H9 (cell line): ENCODE measurements at regions not wholly inside any gene's neighbourhood (a gene's known extent, or its start where the extent isn't known, plus 50 kb on each side); places are given as distances from the start of the nearest gene placed in this dataset.

ENCODE experiments used
- DNase-seq: peaks from one replicate; pipeline ENCODE4 v3.0.0-alpha.2; 2017
- H2AFZ ChIP-seq: one replicate; pipeline ENCODE4 v1.6.1; 2013; ENCODE audit warnings: mild to moderate bottlenecking, low read length, control low read depth, moderate library complexity
- H2AK5ac ChIP-seq: 2 replicates; pipeline ENCODE4 v1.6.1; 2013; ENCODE audit warnings: low read length, control low read depth, mixed read lengths; ENCODE audit not compliant: insufficient read length
- H2BK120ac ChIP-seq: one replicate; pipeline ENCODE4 v1.6.1; 2013; ENCODE audit warnings: low read depth, mild to moderate bottlenecking, low read length, control low read depth, inconsistent platforms; ENCODE audit not compliant: poor library complexity, severe bottlenecking
- H2BK12ac ChIP-seq: 2 replicates; pipeline ENCODE4 v1.6.1; 2013; ENCODE audit warnings: low read length, control low read depth, mixed read lengths, low read depth; ENCODE audit not compliant: insufficient read length
- H2BK15ac ChIP-seq: 2 replicates; pipeline ENCODE4 v1.6.1; 2013; ENCODE audit warnings: low read depth, low read length, control low read depth
- H2BK20ac ChIP-seq: one replicate; pipeline ENCODE4 v1.6.1; 2013; ENCODE audit warnings: low read depth, mild to moderate bottlenecking, low read length, control low read depth, inconsistent platforms; ENCODE audit not compliant: poor library complexity, severe bottlenecking
- H2BK5ac ChIP-seq: 2 replicates; pipeline ENCODE4 v1.6.1; 2013; ENCODE audit warnings: low read length, control low read depth, mixed read lengths; ENCODE audit not compliant: insufficient read length
- H3K14ac ChIP-seq: 2 replicates; pipeline ENCODE4 v1.6.1; 2013; ENCODE audit warnings: low read length, control low read depth; ENCODE audit not compliant: insufficient read depth
- H3K18ac ChIP-seq: 2 replicates; pipeline ENCODE4 v1.6.1; 2013; ENCODE audit warnings: low read depth, mild to moderate bottlenecking, mixed read lengths, low read length, control low read depth; ENCODE audit not compliant: insufficient read length
- H3K23ac ChIP-seq: 2 replicates; pipeline ENCODE4 v1.6.1; 2013; ENCODE audit warnings: low read length, control low read depth, mixed read lengths, low read depth; ENCODE audit not compliant: insufficient read length
- H3K23me2 ChIP-seq: 2 replicates; pipeline ENCODE4 v1.6.1; 2013; ENCODE audit warnings: low read depth, mild to moderate bottlenecking, mixed read lengths, low read length, control low read depth; ENCODE audit not compliant: insufficient read length, poor library complexity, severe bottlenecking
- H3K27ac ChIP-seq: 2 replicates; pipeline ENCODE4 v1.5.1; 2013; ENCODE audit warnings: low read length, control low read depth, mixed read lengths, low read depth; ENCODE audit not compliant: insufficient read length
- H3K27me3 ChIP-seq: 2 replicates; pipeline ENCODE4 v1.6.1; 2013; ENCODE audit warnings: low read length, control low read depth, inconsistent platforms; ENCODE audit not compliant: insufficient read depth
- H3K4ac ChIP-seq: 2 replicates; pipeline ENCODE4 v1.6.1; 2013; ENCODE audit warnings: low read depth, mild to moderate bottlenecking, control low read depth, inconsistent platforms, low read length, moderate library complexity
- H3K4me1 ChIP-seq: 2 replicates; pipeline ENCODE4 v1.6.1; 2013; ENCODE audit warnings: low read length, control low read depth, inconsistent platforms; ENCODE audit not compliant: insufficient read depth
- H3K4me2 ChIP-seq: 2 replicates; pipeline ENCODE4 v1.6.1; 2013; ENCODE audit warnings: low read length, control low read depth, mixed read lengths; ENCODE audit not compliant: insufficient read length, insufficient read depth
- H3K56ac ChIP-seq: 2 replicates; pipeline ENCODE4 v1.6.1; 2013; ENCODE audit warnings: low read depth, mild to moderate bottlenecking, mixed read lengths, low read length, control low read depth; ENCODE audit not compliant: insufficient read length
- H3K79me1 ChIP-seq: 2 replicates; pipeline ENCODE4 v1.6.1; 2013; ENCODE audit warnings: low read depth, mild to moderate bottlenecking, moderate library complexity, low read length, control low read depth, inconsistent platforms; ENCODE audit not compliant: insufficient read depth, poor library complexity, severe bottlenecking
- H3K79me2 ChIP-seq: 2 replicates; pipeline ENCODE4 v1.6.1; 2013; ENCODE audit warnings: low read length, control low read depth, inconsistent platforms; ENCODE audit not compliant: insufficient read depth
- H3K9ac ChIP-seq: 2 replicates; pipeline ENCODE4 v1.6.1; 2013; ENCODE audit warnings: low read length, control low read depth, mixed read lengths; ENCODE audit not compliant: insufficient read length; ENCODE audit errors: extremely low read depth
- H3K9me3 ChIP-seq: one replicate; pipeline ENCODE4 v1.6.1; 2013; ENCODE audit warnings: low read depth, low read length, inconsistent platforms; ENCODE audit not compliant: control insufficient read depth
- H3T11ph ChIP-seq: one replicate; pipeline ENCODE4 v1.6.1; 2013; ENCODE audit warnings: mild to moderate bottlenecking, low read length, control low read depth, inconsistent platforms
- H4K20me1 ChIP-seq: one replicate; pipeline ENCODE4 v1.6.1; 2013; ENCODE audit not compliant: control insufficient read depth, insufficient read length, insufficient read depth
- H4K5ac ChIP-seq: 2 replicates; pipeline ENCODE4 v1.6.1; 2013; ENCODE audit warnings: low read depth, mild to moderate bottlenecking, mixed read lengths, low read length, control low read depth; ENCODE audit not compliant: insufficient read length
- H4K8ac ChIP-seq: replicated peaks from 2 replicates; pipeline ENCODE4 v1.6.1; 2013; ENCODE audit warnings: low read length, control low read depth, mixed read lengths, low read depth; ENCODE audit not compliant: insufficient read length
- H4K91ac ChIP-seq: 2 replicates; pipeline ENCODE4 v1.6.1; 2013; ENCODE audit warnings: low read depth, mild to moderate bottlenecking, moderate library complexity, mixed read lengths, low read length, control low read depth; ENCODE audit not compliant: insufficient read length
- H3K27ac Mint-ChIP-seq, 3 experiments: 2 replicates in 2 of 3; 3 replicates in 1 of 3; pipeline ENCODE4 v1.8.0; 2020 to 2021; ENCODE audit warnings: mixed read lengths in 3 of 3, mild to moderate bottlenecking in 1 of 3, moderate library complexity in 1 of 3
- H3K27me3 Mint-ChIP-seq: 2 replicates; pipeline ENCODE4 v1.8.0; 2021; ENCODE audit warnings: low read depth, mild to moderate bottlenecking, moderate library complexity, mixed read lengths
- H3K36me3 Mint-ChIP-seq, 3 experiments: 2 replicates in 2 of 3; 3 replicates in 1 of 3; pipeline ENCODE4 v1.8.0; 2020 to 2021; ENCODE audit warnings: low read depth in 3 of 3, mixed read lengths in 3 of 3; ENCODE audit not compliant: insufficient read depth in 1 of 3
- H3K4me1 Mint-ChIP-seq, 2 experiments: 2 replicates each; pipeline ENCODE4 v1.8.0; 2020; ENCODE audit warnings: mixed read lengths in 2 of 2
- H3K4me3 Mint-ChIP-seq, 2 experiments: 2 replicates in 1 of 2; 3 replicates in 1 of 2; pipeline ENCODE4 v1.8.0; 2020 to 2021; ENCODE audit warnings: mild to moderate bottlenecking in 2 of 2, mixed read lengths in 2 of 2, moderate library complexity in 1 of 2
- H3K9me3 Mint-ChIP-seq, 2 experiments: 2 replicates in 1 of 2; 3 replicates in 1 of 2; pipeline ENCODE4 v1.8.0; 2020; ENCODE audit warnings: mild to moderate bottlenecking in 2 of 2, mixed read lengths in 2 of 2, moderate library complexity in 1 of 2
- CTCF ChIP-seq: fragments of 200-600 bp; sonication (generic); conservative IDR thresholded peaks from 3 replicates; pipeline ENCODE4 v1.8.0; 2021; ENCODE audit warnings: antibody characterized with exemption, mild to moderate bottlenecking
- WGBS: extraction: QIAGEN DNeasy Blood & Tissue Kit; methylation state at CpG from one replicate; pipeline ENCODE4 v1.1.7; 2013; ENCODE audit warnings: missing lambda C conversion rate, low lambda C conversion rate, mixed read lengths; ENCODE audit not compliant: insufficient read length; ENCODE audit errors: extremely low coverage; 5-methylcytosine and 5-hydroxymethylcytosine counted together

DNA sequence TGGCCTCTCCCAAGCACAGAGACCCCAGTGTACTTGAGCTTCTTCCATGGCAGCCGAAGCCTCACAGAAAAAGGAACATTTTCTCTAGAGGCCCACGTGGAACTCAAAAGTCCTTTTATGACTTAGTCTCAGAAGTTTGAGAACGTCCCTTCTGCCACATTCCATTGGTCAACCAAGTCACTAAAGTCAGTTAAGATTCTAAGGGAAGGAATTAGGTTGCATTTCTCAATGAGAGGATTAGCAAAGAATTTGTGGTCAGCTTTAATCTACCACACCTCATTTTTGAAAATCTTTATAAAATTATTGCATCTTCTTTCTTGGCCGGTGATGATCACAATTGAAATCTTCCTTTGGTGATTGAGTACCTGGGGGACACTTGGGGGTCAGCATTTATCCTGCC lies 279.9 kb upstream of the TBX3 start:
- Mint-ChIP-seq H3K27ac (no peak overlapping the region), H3K9me3 (no peaks in the 10 kb centered on the region), H3K36me3 (no peaks in the 10 kb centered on the region), H3K27me3 (no peaks in the 10 kb centered on the region; the same call in none of the 2 replicates), H3K4me3 (no peak overlapping the region), H3K4me1 (peaks cover 0 to 3% of the 10 kb centered on the region in 2 experiments; a peak in 1 of 4 replicates)
- Histone ChIP-seq H3K79me2 (no peaks in the 10 kb centered on the region), H3K4ac (no peak overlapping the region), H3K27ac (no peak overlapping the region), H3K23ac (no peak overlapping the region), H2BK15ac (no peak overlapping the region), H3K9me3 (no peaks in the 10 kb centered on the region), H4K8ac (no peak overlapping the region), H4K20me1 (no peaks in the 10 kb centered on the region), H3K79me1 (no peaks in the 10 kb centered on the region), H3T11ph (no peak overlapping the region), H3K27me3 (0 out of 2 replicates have a peak, but pooled peaks cover 2% of the 10 kb centered on the region), H2BK20ac (no peak overlapping the region), H4K91ac (no peak overlapping the region), H3K14ac (no peak overlapping the region), H3K4me2 (no peak overlapping the region), H3K18ac (no peak overlapping the region), H2BK5ac (no peak overlapping the region), H2AFZ (no peak overlapping the region), H3K9ac (no peak overlapping the region), H3K4me1 (no peaks in the 10 kb centered on the region; the same call in 1 of the 2 replicates), H2BK120ac (no peak overlapping the region), H2BK12ac (no peak overlapping the region), H3K23me2 (no peaks in the 10 kb centered on the region), H3K56ac (no peak overlapping the region), H2AK5ac (no peak overlapping the region), H4K5ac (no peak overlapping the region)
- no peak for TF ChIP-seq CTCF
- no peak for DNase-seq
- WGBS, result no CpG with 5 or more reads among the region's 4 CpGs
